ENCODE measurements at regions not wholly inside any gene's neighbourhood (a gene's known extent, or its start where the extent isn't known, plus 50 kb on each side); places are given as distances from the start of the nearest gene placed in this dataset.

GRCh38 chr12:47352067-47352466 lies 272.3 kb upstream of the AMIGO2 start:
- TF ChIP-seq CTCF (IDR thresholded peaks at IDR 0.05) = no peak
- no peak for TF ChIP-seq POLR2AphosphoS5 (IDR thresholded peaks at IDR 0.05; ENCODE audit: insufficient read depth in 1 of 2, low read depth in 1 of 2)

Data from vagina (tissue), 2 donors.